ENCODE measurements at regions not wholly inside any gene's neighbourhood (a gene's known extent, or its start where the extent isn't known, plus 50 kb on each side); places are given as distances from the start of the nearest gene placed in this dataset.

DNA sequence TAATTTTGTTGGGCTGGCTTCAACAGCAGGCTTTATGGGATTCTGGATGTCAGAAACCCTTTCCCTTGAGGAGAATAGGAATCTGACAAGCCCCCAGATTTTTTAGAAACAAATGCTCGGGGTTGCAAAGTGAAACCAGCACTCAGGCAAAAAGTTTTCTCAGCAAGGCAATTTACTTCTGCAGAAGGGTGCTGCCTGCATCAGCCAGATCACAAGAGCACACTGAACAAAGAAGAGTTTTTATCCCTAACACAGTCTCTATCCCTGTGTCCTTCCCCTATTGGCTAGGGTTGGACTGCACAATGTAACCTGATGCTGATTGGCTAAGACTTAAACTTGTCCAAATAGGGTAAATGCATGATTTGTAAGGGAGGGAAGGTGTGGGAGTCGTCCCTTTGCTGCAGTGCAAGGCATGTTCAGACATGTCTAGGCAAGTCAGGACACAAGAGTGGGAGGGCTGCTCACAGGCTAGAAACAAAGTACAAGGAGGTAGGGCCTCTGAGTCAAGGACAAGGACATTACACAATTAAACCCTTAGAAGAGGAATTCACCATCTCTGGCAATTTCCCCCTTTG lies 175.8 kb downstream of the CCNG2 start:
- no peak overlapping the region for H3K4me2 ChIP-seq
- 0% methylated on average over 2 of the region's 2 CpGs for WGBS (ENCODE audit: low lambda C conversion rate)
- no peaks in the 10 kb centered on the region for H4K20me1 ChIP-seq (ENCODE audit: insufficient read depth)
- no peaks in the 10 kb centered on the region for H3K36me3 ChIP-seq (replicated peaks in 1 of 2; ENCODE audit: control insufficient read depth in 1 of 2, insufficient read depth in 2 of 2, low read length in 1 of 2)
- H3F3A ChIP-seq (replicated peaks; ENCODE audit: insufficient read depth), result no peaks in the 10 kb centered on the region
- no peaks in the 10 kb centered on the region; the same call in 1 of the 2 replicates for H3K27me3 ChIP-seq (ENCODE audit: insufficient read depth)
- POLR2A ChIA-PET, result no interaction called here
- no peak overlapping the region for H3K4me3 ChIP-seq (ENCODE audit: low read depth in 2 of 2, low read length in 1 of 2)
- TF ChIP-seq SIN3A (IDR thresholded peaks at IDR 0.05; ENCODE audit: borderline replicate concordance, low read depth, low read length) (no peak), SMC3 (IDR thresholded peaks at IDR 0.05; ENCODE audit: low read depth, low read length) (no peak), TAF1 (IDR thresholded peaks at IDR 0.05; ENCODE audit: borderline replicate concordance, low read depth, low read length) (no peak), NRF1 (IDR thresholded peaks at IDR 0.05; ENCODE audit: low read depth, low read length) (no peak), RFX5 (IDR thresholded peaks at IDR 0.05; ENCODE audit: low read length) (no peak)
- TF ChIP-seq, protein P1, sequence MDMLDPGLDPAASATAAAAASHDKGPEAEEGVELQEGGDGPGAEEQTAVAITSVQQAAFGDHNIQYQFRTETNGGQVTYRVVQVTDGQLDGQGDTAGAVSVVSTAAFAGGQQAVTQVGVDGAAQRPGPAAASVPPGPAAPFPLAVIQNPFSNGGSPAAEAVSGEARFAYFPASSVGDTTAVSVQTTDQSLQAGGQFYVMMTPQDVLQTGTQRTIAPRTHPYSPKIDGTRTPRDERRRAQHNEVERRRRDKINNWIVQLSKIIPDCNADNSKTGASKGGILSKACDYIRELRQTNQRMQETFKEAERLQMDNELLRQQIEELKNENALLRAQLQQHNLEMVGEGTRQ (IDR thresholded peaks at IDR 0.05; ENCODE audit: borderline replicate concordance, low read depth, low read length), result no peak
- TF ChIP-seq, protein P2, sequence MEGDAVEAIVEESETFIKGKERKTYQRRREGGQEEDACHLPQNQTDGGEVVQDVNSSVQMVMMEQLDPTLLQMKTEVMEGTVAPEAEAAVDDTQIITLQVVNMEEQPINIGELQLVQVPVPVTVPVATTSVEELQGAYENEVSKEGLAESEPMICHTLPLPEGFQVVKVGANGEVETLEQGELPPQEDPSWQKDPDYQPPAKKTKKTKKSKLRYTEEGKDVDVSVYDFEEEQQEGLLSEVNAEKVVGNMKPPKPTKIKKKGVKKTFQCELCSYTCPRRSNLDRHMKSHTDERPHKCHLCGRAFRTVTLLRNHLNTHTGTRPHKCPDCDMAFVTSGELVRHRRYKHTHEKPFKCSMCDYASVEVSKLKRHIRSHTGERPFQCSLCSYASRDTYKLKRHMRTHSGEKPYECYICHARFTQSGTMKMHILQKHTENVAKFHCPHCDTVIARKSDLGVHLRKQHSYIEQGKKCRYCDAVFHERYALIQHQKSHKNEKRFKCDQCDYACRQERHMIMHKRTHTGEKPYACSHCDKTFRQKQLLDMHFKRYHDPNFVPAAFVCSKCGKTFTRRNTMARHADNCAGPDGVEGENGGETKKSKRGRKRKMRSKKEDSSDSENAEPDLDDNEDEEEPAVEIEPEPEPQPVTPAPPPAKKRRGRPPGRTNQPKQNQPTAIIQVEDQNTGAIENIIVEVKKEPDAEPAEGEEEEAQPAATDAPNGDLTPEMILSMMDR (IDR thresholded peaks at IDR 0.05), result no peak
- no peaks in the 10 kb centered on the region for H3K79me2 ChIP-seq (ENCODE audit: insufficient read depth)
- H3K9me2 ChIP-seq, result no peaks in the 10 kb centered on the region
- CTCF ChIA-PET, result interaction anchor here (1.0 kb wide), 1 partner anchor 26 kb away, joined by 3 read pairs; no protein-coding TSS in a partner anchor
- no peak for DNase-seq
- H3K4me1 ChIP-seq (ENCODE audit: control insufficient read depth in 1 of 2, insufficient read depth in 2 of 2, low read depth in 1 of 2, low read length in 1 of 2), result no peaks in the 10 kb centered on the region
- no peak overlapping the region for H3K27ac ChIP-seq (ENCODE audit: low read depth in 2 of 2, low read length in 1 of 2)
- no peaks in the 10 kb centered on the region for H3K9me3 ChIP-seq
- no peak overlapping the region for H2AFZ ChIP-seq (ENCODE audit: low read depth)
- H3K9ac ChIP-seq, result no peak overlapping the region

DNA sequence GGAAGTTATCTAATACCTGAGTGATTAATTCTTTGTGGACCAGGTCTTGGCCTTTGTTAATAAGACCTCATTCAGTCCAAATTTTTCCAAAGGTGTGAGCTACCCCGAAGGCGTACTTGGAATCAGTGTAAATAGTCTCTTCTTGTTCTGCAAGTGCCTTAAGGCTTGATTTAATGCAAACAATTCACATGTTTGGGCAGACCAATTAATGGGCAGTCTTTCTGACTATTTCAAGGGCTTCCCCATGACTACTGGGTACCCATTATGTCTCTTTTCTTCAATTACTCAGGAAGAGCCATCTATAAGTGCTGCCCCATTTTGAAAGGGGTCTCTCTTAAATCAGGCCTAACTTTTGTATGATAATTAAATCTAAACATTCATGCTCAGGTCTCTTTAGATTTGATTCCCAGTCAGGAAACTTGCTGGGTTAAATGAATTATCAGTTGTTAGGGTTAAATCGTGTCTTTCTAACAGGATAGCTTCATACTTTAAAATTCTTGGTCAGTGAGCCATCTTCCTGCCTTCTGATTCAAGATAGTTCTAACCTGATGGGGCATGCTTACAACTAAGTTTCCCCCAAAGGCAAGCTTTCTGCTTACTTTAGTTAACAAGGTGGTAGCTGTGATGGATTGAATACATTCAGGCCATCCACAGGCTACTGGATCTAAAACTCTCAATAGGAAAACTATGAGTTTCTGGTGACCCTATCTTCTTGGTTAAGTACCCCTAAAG lies 179.6 kb downstream of the CCNG2 start:
- no peaks in the 10 kb centered on the region for H3K9me3 ChIP-seq

More for the DNA sequence above, 179.6 kb downstream of the CCNG2 start:
- Histone ChIP-seq H4K20me1 (ENCODE audit: insufficient read depth) (no peaks in the 10 kb centered on the region), H3K27ac (ENCODE audit: low read depth in 2 of 2, low read length in 1 of 2) (no peak overlapping the region), H3K27me3 (ENCODE audit: insufficient read depth) (no peaks in the 10 kb centered on the region), H2AFZ (ENCODE audit: low read depth) (no peak overlapping the region), H3K79me2 (ENCODE audit: insufficient read depth) (no peaks in the 10 kb centered on the region), H3F3A (replicated peaks; ENCODE audit: insufficient read depth) (no peaks in the 10 kb centered on the region), H3K4me2 (no peak overlapping the region), H3K9me2 (no peaks in the 10 kb centered on the region), H3K36me3 (replicated peaks in 1 of 2; ENCODE audit: control insufficient read depth in 1 of 2, insufficient read depth in 2 of 2, low read length in 1 of 2) (no peaks in the 10 kb centered on the region), H3K4me3 (ENCODE audit: low read depth in 2 of 2, low read length in 1 of 2) (no peak overlapping the region), H3K4me1 (ENCODE audit: control insufficient read depth in 1 of 2, insufficient read depth in 2 of 2, low read depth in 1 of 2, low read length in 1 of 2) (no peaks in the 10 kb centered on the region), H3K9ac (no peak overlapping the region)
- 0% methylated on average over 3 of the region's 3 CpGs for WGBS (ENCODE audit: low lambda C conversion rate)
- ChIA-PET CTCF (no interaction called here), POLR2A (no interaction called here)
- TF ChIP-seq, protein P3, sequence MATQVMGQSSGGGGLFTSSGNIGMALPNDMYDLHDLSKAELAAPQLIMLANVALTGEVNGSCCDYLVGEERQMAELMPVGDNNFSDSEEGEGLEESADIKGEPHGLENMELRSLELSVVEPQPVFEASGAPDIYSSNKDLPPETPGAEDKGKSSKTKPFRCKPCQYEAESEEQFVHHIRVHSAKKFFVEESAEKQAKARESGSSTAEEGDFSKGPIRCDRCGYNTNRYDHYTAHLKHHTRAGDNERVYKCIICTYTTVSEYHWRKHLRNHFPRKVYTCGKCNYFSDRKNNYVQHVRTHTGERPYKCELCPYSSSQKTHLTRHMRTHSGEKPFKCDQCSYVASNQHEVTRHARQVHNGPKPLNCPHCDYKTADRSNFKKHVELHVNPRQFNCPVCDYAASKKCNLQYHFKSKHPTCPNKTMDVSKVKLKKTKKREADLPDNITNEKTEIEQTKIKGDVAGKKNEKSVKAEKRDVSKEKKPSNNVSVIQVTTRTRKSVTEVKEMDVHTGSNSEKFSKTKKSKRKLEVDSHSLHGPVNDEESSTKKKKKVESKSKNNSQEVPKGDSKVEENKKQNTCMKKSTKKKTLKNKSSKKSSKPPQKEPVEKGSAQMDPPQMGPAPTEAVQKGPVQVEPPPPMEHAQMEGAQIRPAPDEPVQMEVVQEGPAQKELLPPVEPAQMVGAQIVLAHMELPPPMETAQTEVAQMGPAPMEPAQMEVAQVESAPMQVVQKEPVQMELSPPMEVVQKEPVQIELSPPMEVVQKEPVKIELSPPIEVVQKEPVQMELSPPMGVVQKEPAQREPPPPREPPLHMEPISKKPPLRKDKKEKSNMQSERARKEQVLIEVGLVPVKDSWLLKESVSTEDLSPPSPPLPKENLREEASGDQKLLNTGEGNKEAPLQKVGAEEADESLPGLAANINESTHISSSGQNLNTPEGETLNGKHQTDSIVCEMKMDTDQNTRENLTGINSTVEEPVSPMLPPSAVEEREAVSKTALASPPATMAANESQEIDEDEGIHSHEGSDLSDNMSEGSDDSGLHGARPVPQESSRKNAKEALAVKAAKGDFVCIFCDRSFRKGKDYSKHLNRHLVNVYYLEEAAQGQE (IDR thresholded peaks at IDR 0.05; ENCODE audit: low read depth, low read length), result no peak
- TF ChIP-seq, protein P4, sequence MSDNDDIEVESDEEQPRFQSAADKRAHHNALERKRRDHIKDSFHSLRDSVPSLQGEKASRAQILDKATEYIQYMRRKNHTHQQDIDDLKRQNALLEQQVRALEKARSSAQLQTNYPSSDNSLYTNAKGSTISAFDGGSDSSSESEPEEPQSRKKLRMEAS (IDR thresholded peaks at IDR 0.05; ENCODE audit: low read depth), result no peak
- TF ChIP-seq CHD2 (IDR thresholded peaks at IDR 0.05; ENCODE audit: low read length, partially characterized antibody) (no peak), FOXJ3 (CRISPR knock-in tag; IDR thresholded peaks at IDR 0.05) (no peak), ELF1 (IDR thresholded peaks at IDR 0.05) (no peak), RAD21 (IDR thresholded peaks at IDR 0.05; ENCODE audit: low read length) (no peak), FOSL2 (IDR thresholded peaks at IDR 0.05; ENCODE audit: borderline replicate concordance, low read depth) (no peak), GATA2 (CRISPR knock-in tag; IDR thresholded peaks at IDR 0.05) (no peak), TAF1 (IDR thresholded peaks at IDR 0.05; ENCODE audit: borderline replicate concordance, low read depth, low read length) (no peak), YY1 (IDR thresholded peaks at IDR 0.05; ENCODE audit: low read depth) (no peak), RXRA (IDR thresholded peaks at IDR 0.05; ENCODE audit: borderline replicate concordance, low read depth) (no peak)
- DNase-seq, result no peak

Data from SK-N-SH (cell line).